Colonic mucosa (tissue), 4 donors: ENCODE measurements at regions not wholly inside any gene's neighbourhood (a gene's known extent, or its start where the extent isn't known, plus 50 kb on each side); places are given as distances from the start of the nearest gene placed in this dataset.

ENCODE experiments used
- DNase-seq: peaks from one replicate; pipeline ENCODE4 v3.0.0-alpha.2; 2020
- H3K27ac ChIP-seq: fragments of 200-600 bp; one replicate; pipeline ENCODE4 v1.8.0; 2021
- H3K27me3 ChIP-seq: fragments of 200-600 bp; one replicate; pipeline ENCODE4 v1.8.0; 2021
- H3K36me3 ChIP-seq: fragments of 200-600 bp; one replicate; pipeline ENCODE4 v1.8.0; 2021
- H3K4me1 ChIP-seq: fragments of 200-600 bp; one replicate; pipeline ENCODE4 v1.8.0; 2021; ENCODE audit warnings: mild to moderate bottlenecking
- H3K4me3 ChIP-seq: fragments of 200-600 bp; one replicate; pipeline ENCODE4 v1.8.0; 2021
- H3K9ac ChIP-seq, 2 donors: one replicate each; pipeline ENCODE4 v1.7.0; 2013; ENCODE audit warnings: control low read depth in 2 of 2, low read depth in 2 of 2, low read length in 2 of 2
- H3K9me3 ChIP-seq: fragments of 200-600 bp; one replicate; pipeline ENCODE4 v1.8.0; 2021
- CTCF ChIP-seq: fragments of 200-600 bp; IDR thresholded peaks from one replicate; pipeline ENCODE4 v1.8.0; 2022; ENCODE audit warnings: antibody characterized with exemption, mild to moderate bottlenecking
- intact Hi-C: fragments of 100-400 bp; cut with DNase I; formaldehyde crosslinking; loops from one replicate; pipeline ENCODE4 v1.14.1; 2022
- donor health status: healthy.
- donor health status: DM: no; HTN: no; CAD: no.
- donor health status: DM: no; HTN: no; CAD: no.

GRCh38 chr6:14786455-14786854, 459.4 kb upstream of the JARID2 start:
- H3K4me3 ChIP-seq, result no peak overlapping the region
- no peaks in the 10 kb centered on the region for H3K9me3 ChIP-seq
- H3K27me3 ChIP-seq, result no peaks in the 10 kb centered on the region
- no peak for TF ChIP-seq CTCF
- H3K4me1 ChIP-seq, result no peaks in the 10 kb centered on the region
- intact Hi-C loops, result no loop called here
- DNase-seq, result no peak
- no peaks in the 10 kb centered on the region for H3K36me3 ChIP-seq
- H3K27ac ChIP-seq, result no peak overlapping the region
- no peak overlapping the region for H3K9ac ChIP-seq

GRCh38 chr6:14787250-14787649, 458.6 kb upstream of the JARID2 start:
- no peaks in the 10 kb centered on the region for H3K36me3 ChIP-seq
- no peak overlapping the region for H3K9ac ChIP-seq
- no peak for TF ChIP-seq CTCF
- H3K9me3 ChIP-seq, result no peaks in the 10 kb centered on the region
- H3K4me3 ChIP-seq, result no peak overlapping the region
- H3K27me3 ChIP-seq, result no peaks in the 10 kb centered on the region
- DNase-seq, result no peak
- H3K4me1 ChIP-seq, result no peaks in the 10 kb centered on the region
- H3K27ac ChIP-seq, result no peak overlapping the region
- intact Hi-C loops, result no loop called here

- no peak for TF ChIP-seq CTCF
- intact Hi-C loops, result no loop called here
- H3K9me3 ChIP-seq, result no peaks in the 10 kb centered on the region
Observed at GRCh38 chr6:14787677-14788076, 458.2 kb upstream of the JARID2 start.

GRCh38 chr6:14789996-14790395, 455.9 kb upstream of the JARID2 start:
- Histone ChIP-seq H3K9me3 (no peaks in the 10 kb centered on the region), H3K4me1 (peaks cover 5% of the 10 kb centered on the region), H3K27ac (no peak overlapping the region), H3K27me3 (no peaks in the 10 kb centered on the region), H3K9ac (no peak overlapping the region), H3K4me3 (no peak overlapping the region), H3K36me3 (no peaks in the 10 kb centered on the region)
- DNase-seq, result no peak
- no peak for TF ChIP-seq CTCF
- intact Hi-C loops, result no loop called here

More at GRCh38 chr6:14787677-14788076, 458.2 kb upstream of the JARID2 start:
- H3K9ac ChIP-seq, result no peak overlapping the region
- no peaks in the 10 kb centered on the region for H3K36me3 ChIP-seq
- H3K27ac ChIP-seq, result no peak overlapping the region
- DNase-seq, result no peak
- H3K27me3 ChIP-seq, result no peaks in the 10 kb centered on the region
- H3K4me3 ChIP-seq, result no peak overlapping the region
- peaks cover 2% of the 10 kb centered on the region for H3K4me1 ChIP-seq

- intact Hi-C loops, result no loop called here
- H3K4me3 ChIP-seq, result no peak overlapping the region
- H3K36me3 ChIP-seq, result no peaks in the 10 kb centered on the region
- DNase-seq, result no peak
- peaks cover 5% of the 10 kb centered on the region for H3K4me1 ChIP-seq
- H3K27ac ChIP-seq, result no peak overlapping the region
- H3K9me3 ChIP-seq, result no peaks in the 10 kb centered on the region
- no peak overlapping the region for H3K9ac ChIP-seq
- no peaks in the 10 kb centered on the region for H3K27me3 ChIP-seq
- TF ChIP-seq CTCF, result no peak
Observed at GRCh38 chr6:14790976-14791375, 454.9 kb upstream of the JARID2 start.

GRCh38 chr6:14791526-14791925, 454.3 kb upstream of the JARID2 start:
- intact Hi-C loops, result no loop called here
- Histone ChIP-seq H3K27me3 (no peaks in the 10 kb centered on the region), H3K4me3 (no peak overlapping the region), H3K9ac (no peak overlapping the region), H3K9me3 (no peaks in the 10 kb centered on the region), H3K27ac (no peak overlapping the region), H3K36me3 (no peaks in the 10 kb centered on the region), H3K4me1 (peaks cover 5% of the 10 kb centered on the region)
- no peak for TF ChIP-seq CTCF
- no peak for DNase-seq
